ENCODE measurements at regions not wholly inside any gene's neighbourhood (a gene's known extent, or its start where the extent isn't known, plus 50 kb on each side); places are given as distances from the start of the nearest gene placed in this dataset.

DNA sequence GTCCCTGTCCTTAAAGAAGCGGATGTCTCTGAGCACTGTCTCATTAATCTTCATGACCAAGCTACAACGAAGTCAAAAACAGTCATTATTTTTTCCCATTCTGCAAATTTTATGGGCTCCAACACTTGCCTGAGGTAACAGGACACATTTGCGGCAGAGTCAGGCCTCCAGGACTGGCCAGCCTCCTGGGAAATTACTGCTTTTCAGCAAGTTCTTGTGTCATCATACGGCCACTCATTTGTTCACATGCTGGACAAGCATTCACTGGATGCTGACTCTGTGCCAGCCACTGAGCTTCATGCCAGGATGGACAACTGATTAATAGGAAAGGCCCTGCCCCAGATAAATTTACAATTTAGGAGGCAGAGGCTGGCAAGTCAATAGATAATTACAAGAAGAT is 305.7 kb downstream of the ACTL7B start:
- no peak for TF ChIP-seq POLR2A (IDR thresholded peaks at IDR 0.05; ENCODE audit: low read depth, low read length)
- TF ChIP-seq EZH2 (IDR thresholded peaks at IDR 0.05; ENCODE audit: borderline replicate concordance, low read depth, low read length, severe bottlenecking), result no peak

Data from endothelial cell of umbilical vein (primary cell).